Activated CD4-positive, alpha-beta T cell treated with anti-CD3 and anti-CD28 coated beads, Interleukin-2, amount 10 ng/mL, durations not matched to agents 7 days and 5 days (primary cell): ENCODE measurements at regions not wholly inside any gene's neighbourhood (a gene's known extent, or its start where the extent isn't known, plus 50 kb on each side); places are given as distances from the start of the nearest gene placed in this dataset.

Experiments used
- CTCF ChIA-PET: fragments of 350-600 bp; sonication (Branson Sonifier 250); formaldehyde crosslinking; loops from one replicate; lab custom pipeline; 2021; ENCODE audit warnings: antibody characterized with exemption; lab: Charles Lee
- POLR2A ChIA-PET: fragments of 350-600 bp; sonication (Branson Sonifier 250); formaldehyde crosslinking; loops from one replicate; lab custom pipeline; 2021; ENCODE audit warnings: antibody characterized with exemption; lab: Charles Lee
- DNase-seq: peaks from one replicate; pipeline ENCODE4 v3.0.0-alpha.2; 2020
- H3K27ac Mint-ChIP-seq: one replicate; pipeline ENCODE4 v1.8.0; 2021; ENCODE audit warnings: mild to moderate bottlenecking, moderate library complexity, mixed read lengths
- H3K27me3 Mint-ChIP-seq: one replicate; pipeline ENCODE4 v1.8.0; 2021; ENCODE audit warnings: mixed read lengths
- H3K36me3 Mint-ChIP-seq: one replicate; pipeline ENCODE4 v1.8.0; 2021; ENCODE audit warnings: low read depth, mixed read lengths
- H3K4me1 Mint-ChIP-seq: one replicate; pipeline ENCODE4 v1.8.0; 2021; ENCODE audit warnings: mixed read lengths
- H3K4me3 Mint-ChIP-seq: one replicate; pipeline ENCODE4 v1.8.0; 2021; ENCODE audit warnings: mild to moderate bottlenecking, moderate library complexity, mixed read lengths
- H3K9me3 Mint-ChIP-seq: one replicate; pipeline ENCODE4 v1.8.0; 2021; ENCODE audit warnings: mixed read lengths

- no peaks in the 10 kb centered on the region for H3K27me3 Mint-ChIP-seq
- H3K27ac Mint-ChIP-seq = no peak overlapping the region
- H3K4me1 Mint-ChIP-seq = no peaks in the 10 kb centered on the region
- ChIA-PET POLR2A (no interaction called here), CTCF (no interaction called here)
- DNase-seq = no peak
- H3K9me3 Mint-ChIP-seq = peaks cover 5% of the 10 kb centered on the region
- no peak overlapping the region for H3K4me3 Mint-ChIP-seq
- H3K36me3 Mint-ChIP-seq = no peaks in the 10 kb centered on the region
These were observed 1143.2 kb upstream of the CDH6 start for GRCh38 chr5:30050056-30050815.

DNA sequence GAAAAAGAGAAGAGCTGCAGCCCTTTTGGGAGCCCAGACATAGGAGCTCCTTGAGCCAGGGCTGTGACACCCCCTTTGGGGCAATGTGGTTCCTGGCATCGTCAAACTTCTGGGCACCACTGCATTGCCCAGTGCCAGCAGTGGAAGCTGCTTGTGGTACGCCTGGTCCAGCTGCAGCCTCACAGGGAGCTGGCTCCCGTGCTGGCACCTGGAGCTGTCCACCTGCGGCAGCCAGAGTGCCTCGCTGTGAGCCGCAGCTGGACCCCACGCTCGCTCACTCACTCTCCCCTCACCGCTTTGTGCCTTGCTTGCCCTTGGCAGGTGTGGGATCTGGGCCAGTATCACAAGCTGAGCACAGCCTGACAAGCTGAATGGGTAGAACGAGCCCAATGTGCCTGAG lies 1150.8 kb upstream of the CDH6 start:
- Mint-ChIP-seq H3K27me3 (no peaks in the 10 kb centered on the region), H3K4me1 (no peaks in the 10 kb centered on the region), H3K27ac (no peak overlapping the region), H3K4me3 (no peak overlapping the region), H3K9me3 (no peaks in the 10 kb centered on the region), H3K36me3 (no peaks in the 10 kb centered on the region)
- CTCF ChIA-PET = no interaction called here
- POLR2A ChIA-PET = no interaction called here
- no peak for DNase-seq

GRCh38 chr5:30041831-30042385 lies 1151.6 kb upstream of the CDH6 start:
- no peak overlapping the region for H3K4me3 Mint-ChIP-seq
- H3K36me3 Mint-ChIP-seq = no peaks in the 10 kb centered on the region
- no peaks in the 10 kb centered on the region for H3K27me3 Mint-ChIP-seq
- no peak for DNase-seq
- ChIA-PET CTCF (no interaction called here), POLR2A (no interaction called here)
- no peak overlapping the region for H3K27ac Mint-ChIP-seq
- no peaks in the 10 kb centered on the region for H3K4me1 Mint-ChIP-seq
- no peaks in the 10 kb centered on the region for H3K9me3 Mint-ChIP-seq

DNA sequence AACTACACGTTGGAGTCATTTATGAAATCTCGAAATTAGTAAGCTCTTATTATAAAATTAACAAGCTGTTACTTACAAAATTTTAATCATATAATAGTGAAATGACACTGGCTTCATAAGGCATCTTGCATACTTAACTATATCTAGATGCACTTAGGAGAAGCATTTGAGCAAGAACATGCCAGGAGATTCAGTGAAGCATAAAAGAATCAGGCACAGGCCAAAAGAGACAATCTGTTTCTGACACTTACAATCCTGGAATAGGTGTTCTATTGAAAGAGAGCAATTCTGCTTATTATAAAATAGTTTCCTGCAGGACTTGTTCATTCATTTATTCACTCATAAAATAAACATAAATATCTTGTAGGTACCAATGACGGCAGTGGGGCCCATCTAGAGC lies 1152.2 kb upstream of the CDH6 start:
- Mint-ChIP-seq H3K27ac (no peak overlapping the region), H3K27me3 (no peaks in the 10 kb centered on the region), H3K36me3 (no peaks in the 10 kb centered on the region), H3K9me3 (no peaks in the 10 kb centered on the region), H3K4me3 (no peak overlapping the region), H3K4me1 (no peaks in the 10 kb centered on the region)
- ChIA-PET POLR2A (no interaction called here), CTCF (no interaction called here)
- DNase-seq = no peak

- Mint-ChIP-seq H3K27ac (no peak overlapping the region), H3K4me1 (no peaks in the 10 kb centered on the region), H3K27me3 (no peaks in the 10 kb centered on the region), H3K36me3 (no peaks in the 10 kb centered on the region), H3K9me3 (no peaks in the 10 kb centered on the region), H3K4me3 (no peak overlapping the region)
- peak; percentile 12 for DNase-seq
- ChIA-PET CTCF (no interaction called here), POLR2A (no interaction called here)
These were observed 1152.9 kb upstream of the CDH6 start for GRCh38 chr5:30040488-30041118.

- no peak overlapping the region for H3K4me3 Mint-ChIP-seq
- H3K27me3 Mint-ChIP-seq = no peaks in the 10 kb centered on the region
- ChIA-PET CTCF (no interaction called here), POLR2A (no interaction called here)
- H3K27ac Mint-ChIP-seq = no peak overlapping the region
- H3K9me3 Mint-ChIP-seq = no peaks in the 10 kb centered on the region
- no peaks in the 10 kb centered on the region for H3K36me3 Mint-ChIP-seq
- no peak for DNase-seq
- H3K4me1 Mint-ChIP-seq = no peaks in the 10 kb centered on the region
These were observed 1154.1 kb upstream of the CDH6 start for GRCh38 chr5:30039379-30039778.

GRCh38 chr5:30034870-30035269 lies 1158.6 kb upstream of the CDH6 start:
- Mint-ChIP-seq H3K4me1 (no peaks in the 10 kb centered on the region), H3K27me3 (no peaks in the 10 kb centered on the region), H3K27ac (no peak overlapping the region), H3K9me3 (no peaks in the 10 kb centered on the region), H3K36me3 (no peaks in the 10 kb centered on the region), H3K4me3 (no peak overlapping the region)
- ChIA-PET POLR2A (no interaction called here), CTCF (no interaction called here)
- DNase-seq = no peak

DNA sequence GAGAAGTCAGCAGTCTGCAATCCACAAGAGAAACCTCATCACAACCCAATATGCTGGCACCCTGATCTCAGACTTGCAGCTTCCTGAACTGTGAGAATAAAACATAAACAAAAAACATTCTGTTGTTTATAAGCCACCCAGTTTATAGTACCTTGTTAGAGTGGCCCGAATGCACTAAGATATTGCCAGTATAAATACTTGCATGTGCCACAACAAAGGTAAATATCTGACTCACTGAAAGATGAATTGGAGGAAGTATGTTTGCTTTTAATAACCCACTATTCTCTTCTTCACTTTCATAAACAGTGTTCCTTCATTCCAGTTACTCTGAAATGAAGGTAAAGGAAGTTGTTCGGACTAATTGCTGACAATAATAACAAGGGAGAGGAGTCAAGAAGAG lies 1163.4 kb upstream of the CDH6 start:
- no peaks in the 10 kb centered on the region for H3K36me3 Mint-ChIP-seq
- H3K27me3 Mint-ChIP-seq = no peaks in the 10 kb centered on the region
- no peak overlapping the region for H3K27ac Mint-ChIP-seq
- H3K4me1 Mint-ChIP-seq = no peaks in the 10 kb centered on the region
- CTCF ChIA-PET = no interaction called here
- POLR2A ChIA-PET = no interaction called here
- DNase-seq = no peak
- H3K4me3 Mint-ChIP-seq = no peak overlapping the region
- H3K9me3 Mint-ChIP-seq = peaks cover 2% of the 10 kb centered on the region

DNA sequence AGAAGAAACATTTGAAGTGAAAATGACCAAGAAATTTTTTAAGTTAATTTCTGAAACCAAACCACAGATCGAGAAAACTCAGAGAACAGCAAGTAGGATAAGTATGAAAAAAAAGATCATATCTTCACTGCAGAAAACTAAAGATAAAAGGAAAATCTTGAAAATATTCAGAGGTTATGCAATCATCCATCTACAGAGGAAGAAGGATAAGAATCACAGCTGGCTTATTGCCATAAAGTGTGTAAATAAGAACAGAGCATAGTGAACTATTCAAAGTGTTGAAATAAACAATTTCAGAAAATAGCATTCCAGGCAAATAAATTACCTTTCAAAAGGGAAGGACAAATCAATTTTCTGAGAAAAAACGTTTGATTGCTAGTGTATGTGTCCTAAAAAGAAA lies 1191.7 kb upstream of the CDH6 start:
- Mint-ChIP-seq H3K27me3 (no peaks in the 10 kb centered on the region), H3K4me3 (no peak overlapping the region), H3K9me3 (peaks cover 14% of the 10 kb centered on the region), H3K27ac (no peak overlapping the region), H3K36me3 (no peaks in the 10 kb centered on the region), H3K4me1 (no peaks in the 10 kb centered on the region)
- ChIA-PET CTCF (no interaction called here), POLR2A (no interaction called here)
- no peak for DNase-seq

DNA sequence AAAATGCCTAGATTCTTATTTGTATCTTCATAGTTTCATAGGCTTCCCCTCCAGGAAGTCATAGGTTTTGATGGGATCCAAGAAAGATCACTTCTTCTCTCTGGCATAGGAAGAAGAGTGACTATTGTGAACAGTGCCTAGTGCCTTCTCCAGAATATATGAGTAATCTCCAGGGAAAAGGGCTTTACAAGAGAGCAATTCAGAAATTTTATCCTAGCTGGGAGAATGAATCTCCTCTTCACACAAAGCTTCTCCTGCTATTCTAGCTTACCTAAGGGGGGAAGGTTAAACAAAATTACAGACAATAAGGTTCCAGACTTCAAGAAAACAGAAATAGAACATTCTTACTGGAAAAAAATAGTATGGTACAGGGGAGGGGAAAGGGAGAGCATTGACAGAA lies 1193.3 kb upstream of the CDH6 start:
- Mint-ChIP-seq H3K36me3 (no peaks in the 10 kb centered on the region), H3K4me1 (no peaks in the 10 kb centered on the region), H3K9me3 (peaks cover 9% of the 10 kb centered on the region), H3K27ac (no peak overlapping the region), H3K4me3 (no peak overlapping the region), H3K27me3 (no peaks in the 10 kb centered on the region)
- ChIA-PET POLR2A (no interaction called here), CTCF (no interaction called here)
- DNase-seq = no peak

DNA sequence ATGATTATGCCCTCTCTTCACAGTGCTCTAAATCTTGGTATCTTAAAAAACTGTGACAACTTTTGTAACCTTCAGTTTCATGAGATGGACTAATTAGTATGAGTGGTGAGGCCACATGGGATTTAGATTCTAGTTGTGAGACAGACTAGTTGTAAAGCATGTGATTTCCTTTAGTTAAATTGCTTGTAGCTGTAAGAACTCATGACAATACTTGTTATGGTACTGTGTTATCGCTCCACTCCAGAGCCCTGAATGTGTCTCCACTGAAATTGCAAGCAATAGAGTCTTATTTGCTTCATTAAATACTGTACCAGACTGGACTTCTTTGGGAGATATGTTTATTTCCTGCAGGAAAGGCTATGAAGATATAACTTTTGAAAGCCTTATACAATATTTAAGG lies 1198.3 kb upstream of the CDH6 start:
- peaks cover 9% of the 10 kb centered on the region for H3K9me3 Mint-ChIP-seq
- no peaks in the 10 kb centered on the region for H3K27me3 Mint-ChIP-seq
- H3K4me1 Mint-ChIP-seq = no peaks in the 10 kb centered on the region
- POLR2A ChIA-PET = no interaction called here
- DNase-seq = no peak
- H3K4me3 Mint-ChIP-seq = no peak overlapping the region
- H3K36me3 Mint-ChIP-seq = no peaks in the 10 kb centered on the region
- no peak overlapping the region for H3K27ac Mint-ChIP-seq
- CTCF ChIA-PET = no interaction called here

DNA sequence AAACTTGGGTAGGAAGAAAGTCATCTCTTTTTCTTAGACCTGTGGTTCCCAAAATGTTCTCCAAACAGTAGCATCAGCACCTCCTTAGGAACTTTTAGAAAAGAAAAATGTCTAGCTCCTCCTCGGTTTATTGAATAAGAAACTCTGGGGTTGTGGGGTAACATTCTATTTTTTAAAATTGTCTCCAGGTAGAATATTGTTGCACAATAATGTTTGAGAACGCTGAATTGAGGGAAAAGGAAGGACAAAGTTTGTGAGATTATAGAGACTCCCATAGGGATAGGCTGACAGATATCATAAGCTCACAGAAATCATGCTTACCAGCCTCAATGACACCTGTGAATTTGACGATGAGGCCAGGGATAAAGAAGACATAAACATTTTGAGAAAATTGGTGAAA lies 1199.0 kb upstream of the CDH6 start:
- Mint-ChIP-seq H3K36me3 (no peaks in the 10 kb centered on the region), H3K4me1 (no peaks in the 10 kb centered on the region), H3K4me3 (no peak overlapping the region), H3K9me3 (peaks cover 9% of the 10 kb centered on the region), H3K27ac (no peak overlapping the region), H3K27me3 (no peaks in the 10 kb centered on the region)
- no peak for DNase-seq
- CTCF ChIA-PET = no interaction called here
- POLR2A ChIA-PET = no interaction called here

GRCh38 chr5:29993286-29993685 lies 1200.2 kb upstream of the CDH6 start:
- Mint-ChIP-seq H3K4me1 (no peaks in the 10 kb centered on the region), H3K36me3 (no peaks in the 10 kb centered on the region), H3K9me3 (peaks cover 5% of the 10 kb centered on the region), H3K27ac (no peak overlapping the region), H3K27me3 (no peaks in the 10 kb centered on the region), H3K4me3 (no peak overlapping the region)
- no peak for DNase-seq
- ChIA-PET CTCF (no interaction called here), POLR2A (no interaction called here)

GRCh38 chr5:29992248-29992647 lies 1201.2 kb upstream of the CDH6 start:
- peaks cover 5% of the 10 kb centered on the region for H3K9me3 Mint-ChIP-seq
- no peak overlapping the region for H3K27ac Mint-ChIP-seq
- no peaks in the 10 kb centered on the region for H3K4me1 Mint-ChIP-seq
- H3K27me3 Mint-ChIP-seq = no peaks in the 10 kb centered on the region
- H3K36me3 Mint-ChIP-seq = no peaks in the 10 kb centered on the region
- H3K4me3 Mint-ChIP-seq = no peak overlapping the region
- POLR2A ChIA-PET = no interaction called here
- DNase-seq = no peak
- CTCF ChIA-PET = no interaction called here
